HUES64 (cell line): ENCODE measurements at regions not wholly inside any gene's neighbourhood (a gene's known extent, or its start where the extent isn't known, plus 50 kb on each side); places are given as distances from the start of the nearest gene placed in this dataset.

Source experiments
- H3K27ac ChIP-seq: 2 replicates; pipeline ENCODE4 v1.7.0; 2013; ENCODE audit warnings: low read depth, low read length, inconsistent platforms
- H3K27me3 ChIP-seq: 2 replicates; pipeline ENCODE4 v1.6.1; 2013; ENCODE audit warnings: mild to moderate bottlenecking, low read length; ENCODE audit not compliant: insufficient read depth
- H3K36me3 ChIP-seq: 2 replicates; pipeline ENCODE4 v1.6.1; 2013; ENCODE audit warnings: mild to moderate bottlenecking, low read length; ENCODE audit not compliant: insufficient read depth
- H3K4me1 ChIP-seq: 2 replicates; pipeline ENCODE4 v1.6.1; 2013; ENCODE audit warnings: mild to moderate bottlenecking, low read length, moderate library complexity; ENCODE audit not compliant: insufficient read depth
- H3K4me3 ChIP-seq: 2 replicates; pipeline ENCODE4 v1.5.1; 2013; ENCODE audit warnings: mild to moderate bottlenecking, low read length, moderate library complexity
- H3K9ac ChIP-seq: 2 replicates; pipeline ENCODE4 v1.6.1; 2013; ENCODE audit warnings: mild to moderate bottlenecking, low read depth, low read length
- H3K9me3 ChIP-seq: 2 replicates; pipeline ENCODE4 v1.6.1; 2013; ENCODE audit warnings: low read depth, low read length; ENCODE audit not compliant: insufficient read depth
- WGBS: fragments of 150-250, 120-280 bp; methylation state at CpG from one replicate; pipeline ENCODE4 v1.1.7; 2013; ENCODE audit warnings: missing lambda C conversion rate; 5-methylcytosine and 5-hydroxymethylcytosine counted together

DNA sequence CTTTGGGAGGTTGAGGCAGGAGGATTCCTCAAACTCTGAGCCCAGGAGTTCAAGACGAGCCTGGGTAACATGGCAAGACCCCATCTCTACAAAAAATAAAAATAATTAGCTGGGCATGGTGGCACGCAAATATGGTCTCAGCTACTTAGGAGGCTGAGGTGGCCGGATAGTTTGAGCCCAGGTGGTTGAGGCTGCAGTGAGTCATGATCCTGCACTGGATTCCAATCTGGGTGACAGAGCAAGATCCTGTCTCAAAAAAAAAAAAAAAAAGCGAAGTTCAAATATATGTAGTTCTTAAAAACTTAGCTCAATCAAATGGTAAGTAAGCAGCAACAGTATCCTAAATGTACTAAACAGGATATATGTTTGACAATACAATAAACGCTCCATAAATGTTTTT lies 85.5 kb upstream of the SSTR1 start:
- no peaks in the 10 kb centered on the region for H3K27me3 ChIP-seq
- no peak overlapping the region for H3K27ac ChIP-seq
- WGBS, result 90% methylated on average over 3 of the region's 5 CpGs
- no peaks in the 10 kb centered on the region for H3K9me3 ChIP-seq
- no peak overlapping the region for H3K4me3 ChIP-seq
- no peaks in the 10 kb centered on the region for H3K36me3 ChIP-seq
- H3K9ac ChIP-seq, result no peak overlapping the region
- peaks cover 13% of the 10 kb centered on the region; the same call in 1 of the 2 replicates for H3K4me1 ChIP-seq

DNA sequence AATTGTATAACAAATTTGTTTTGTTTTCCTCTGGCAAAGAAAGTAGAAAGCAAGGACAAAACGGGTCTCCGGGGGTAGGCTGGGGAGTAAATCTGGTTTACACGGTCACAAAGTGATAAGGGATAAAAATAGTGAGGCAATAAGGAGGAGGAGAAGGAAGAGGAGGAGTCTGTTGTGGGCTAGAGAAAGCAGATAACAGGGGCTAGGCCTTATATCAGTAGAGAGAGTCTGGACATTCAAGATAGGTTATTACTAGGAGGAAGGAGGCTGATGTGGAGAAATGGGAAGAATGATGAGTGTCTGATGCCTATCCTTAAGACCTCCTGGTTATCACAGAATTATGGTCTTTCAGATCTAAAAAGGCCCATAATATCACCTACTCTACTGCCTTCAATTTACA lies 83.2 kb upstream of the SSTR1 start:
- no peak overlapping the region for H3K27ac ChIP-seq
- WGBS, result 85% methylated on average over 3 of the region's 3 CpGs
- H3K9me3 ChIP-seq, result no peaks in the 10 kb centered on the region
- H3K36me3 ChIP-seq, result no peaks in the 10 kb centered on the region
- peaks cover 19% of the 10 kb centered on the region; the same call in 1 of the 2 replicates for H3K4me1 ChIP-seq
- no peak overlapping the region for H3K4me3 ChIP-seq
- no peaks in the 10 kb centered on the region for H3K27me3 ChIP-seq
- H3K9ac ChIP-seq, result no peak overlapping the region

DNA sequence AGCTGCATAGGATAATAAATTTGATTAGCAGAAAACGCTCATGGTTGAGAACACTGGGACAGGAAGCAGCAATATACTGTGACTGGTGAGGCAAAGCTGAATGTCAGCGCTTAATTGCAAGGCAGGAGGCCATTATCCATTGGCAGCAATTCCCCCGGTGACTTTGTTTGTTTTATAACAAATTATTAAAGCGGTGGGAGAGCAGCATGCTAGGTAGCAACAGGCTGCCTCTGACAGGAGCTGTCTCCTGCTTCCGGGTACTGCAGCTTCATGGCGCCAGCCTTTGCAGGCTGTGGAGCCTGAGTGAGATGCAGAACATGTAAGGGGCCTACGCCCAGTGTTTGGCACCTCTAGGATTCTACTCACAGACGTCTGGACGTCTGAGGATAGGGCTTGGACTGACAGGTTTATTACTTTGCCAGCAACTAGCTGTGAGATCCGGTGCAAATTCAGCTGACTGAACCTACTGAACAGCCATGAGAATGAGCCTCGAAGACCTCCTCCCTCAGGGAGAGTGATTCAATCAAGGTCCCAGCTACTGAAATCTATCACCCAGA lies 82.1 kb upstream of the SSTR1 start:
- WGBS, result 89% methylated on average over 11 of the region's 11 CpGs
- Histone ChIP-seq H3K27me3 (no peaks in the 10 kb centered on the region), H3K4me1 (peaks cover 17% of the 10 kb centered on the region; the same call in 1 of the 2 replicates), H3K27ac (no peak overlapping the region), H3K36me3 (no peaks in the 10 kb centered on the region), H3K4me3 (no peak overlapping the region), H3K9me3 (no peaks in the 10 kb centered on the region), H3K9ac (no peak overlapping the region)

DNA sequence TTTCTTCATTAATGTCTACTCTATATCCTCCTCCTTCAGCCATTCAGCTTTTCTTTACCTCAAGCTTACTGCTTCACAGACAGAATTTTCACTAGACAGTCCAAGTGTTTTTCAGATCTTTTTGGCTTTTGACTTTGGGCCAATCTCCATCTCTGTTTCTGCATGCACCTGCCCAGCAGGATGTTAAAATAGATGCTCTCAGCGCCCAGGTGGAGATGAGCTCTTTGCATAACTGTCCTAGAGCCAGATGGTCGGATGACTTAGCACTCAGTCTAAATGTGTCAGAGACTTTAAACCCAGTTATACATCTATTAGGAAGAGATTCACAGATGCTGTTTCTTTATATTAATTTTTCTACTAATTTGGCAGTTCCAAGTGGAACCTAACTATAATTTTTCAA lies 80.3 kb upstream of the SSTR1 start:
- Histone ChIP-seq H3K27me3 (no peaks in the 10 kb centered on the region), H3K4me1 (peaks cover 12% of the 10 kb centered on the region; the same call in 1 of the 2 replicates), H3K9ac (no peak overlapping the region), H3K4me3 (no peak overlapping the region), H3K9me3 (no peaks in the 10 kb centered on the region), H3K36me3 (no peaks in the 10 kb centered on the region), H3K27ac (no peak overlapping the region)
- 82% methylated on average over 2 of the region's 2 CpGs for WGBS

DNA sequence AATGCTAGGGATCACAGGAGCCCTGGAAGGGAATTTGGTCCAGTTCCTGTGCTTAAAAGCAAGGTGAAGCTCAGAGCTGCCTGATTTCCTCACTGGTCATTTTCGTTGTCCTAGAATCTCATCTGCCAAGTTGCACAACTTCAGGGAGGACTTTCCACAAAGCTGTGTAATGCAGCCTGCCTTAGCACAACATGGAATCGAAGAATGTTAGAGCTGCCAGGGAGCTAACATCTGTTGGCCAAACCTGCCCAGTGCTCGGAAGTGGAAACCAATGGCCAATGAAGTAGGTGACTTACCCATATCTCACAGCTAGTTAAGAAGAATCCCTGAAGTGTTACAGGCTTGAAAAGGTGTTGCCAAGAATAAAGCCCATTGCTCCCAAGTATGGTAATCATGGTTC lies 79.9 kb upstream of the SSTR1 start:
- Histone ChIP-seq H3K36me3 (no peaks in the 10 kb centered on the region), H3K9me3 (no peaks in the 10 kb centered on the region), H3K27me3 (no peaks in the 10 kb centered on the region), H3K9ac (no peak overlapping the region), H3K4me3 (no peak overlapping the region), H3K4me1 (peaks cover 12% of the 10 kb centered on the region; the same call in 1 of the 2 replicates), H3K27ac (no peak overlapping the region)
- WGBS, result 92% methylated on average over 3 of the region's 3 CpGs

DNA sequence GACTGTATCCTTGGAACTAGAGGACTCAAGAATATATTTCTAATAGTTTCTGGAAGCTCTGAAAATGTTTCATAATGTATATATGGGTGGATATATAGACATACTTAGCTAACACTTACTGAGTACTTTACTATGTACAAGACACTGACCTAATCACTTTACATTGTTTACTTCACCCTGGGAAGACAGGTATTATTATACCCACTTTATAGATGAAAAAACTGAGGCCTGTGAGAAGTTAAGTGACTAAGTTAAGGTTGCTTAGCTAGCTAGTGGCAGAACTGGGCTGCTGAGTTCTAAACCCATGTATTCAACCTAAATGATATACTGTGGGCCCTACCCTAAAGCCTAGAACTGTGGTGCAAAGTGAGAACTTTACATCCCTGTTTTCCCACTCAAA lies 79.1 kb upstream of the SSTR1 start:
- Histone ChIP-seq H3K4me1 (peaks cover 11% of the 10 kb centered on the region; the same call in 1 of the 2 replicates), H3K9ac (no peak overlapping the region), H3K36me3 (no peaks in the 10 kb centered on the region), H3K27ac (no peak overlapping the region), H3K9me3 (no peaks in the 10 kb centered on the region), H3K27me3 (no peaks in the 10 kb centered on the region), H3K4me3 (no peak overlapping the region)

DNA sequence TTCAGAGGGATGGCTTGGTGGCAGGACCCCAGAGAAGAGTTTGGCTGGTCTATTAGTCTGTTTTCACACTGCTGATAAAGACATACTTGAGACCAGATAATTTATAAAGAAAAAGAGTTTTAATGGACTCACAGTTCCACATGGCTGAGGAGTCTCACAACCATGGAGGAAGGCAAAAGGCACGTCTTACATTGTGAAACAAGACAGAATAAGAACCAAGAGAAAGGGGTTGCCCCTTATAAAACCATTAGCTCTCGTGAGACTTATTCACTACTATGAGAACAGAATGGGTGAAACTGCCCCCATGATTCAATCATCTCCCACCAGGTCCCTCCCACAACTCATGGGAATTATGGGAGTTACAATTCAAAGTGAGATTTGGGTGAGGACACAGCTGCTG lies 78.5 kb upstream of the SSTR1 start:
- Histone ChIP-seq H3K4me1 (peaks cover 6% of the 10 kb centered on the region; the same call in 1 of the 2 replicates), H3K9me3 (no peaks in the 10 kb centered on the region), H3K27ac (no peak overlapping the region), H3K27me3 (no peaks in the 10 kb centered on the region), H3K36me3 (no peaks in the 10 kb centered on the region), H3K4me3 (no peak overlapping the region), H3K9ac (no peak overlapping the region)
- 86% methylated on average over 2 of the region's 2 CpGs for WGBS

DNA sequence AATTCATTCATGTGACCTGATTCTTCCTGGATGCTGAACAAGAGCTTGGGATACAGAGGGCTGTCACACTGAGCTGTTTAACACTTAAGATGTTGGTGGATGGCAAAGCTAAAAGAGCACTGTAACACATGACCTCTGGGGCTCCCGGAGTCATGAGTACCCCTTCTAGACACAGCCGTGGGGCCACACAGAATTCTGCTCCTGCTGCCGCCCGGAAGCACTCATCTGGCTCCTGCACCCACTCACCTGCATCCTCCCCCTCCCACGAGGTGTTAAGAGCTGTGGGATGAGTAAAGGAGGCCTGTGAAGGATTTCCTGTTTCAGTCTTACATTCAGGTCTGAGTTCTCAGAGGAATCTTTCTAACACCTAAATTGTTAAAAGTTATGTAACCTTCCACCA lies 78.0 kb upstream of the SSTR1 start:
- WGBS, result 94% methylated on average over 2 of the region's 5 CpGs
- Histone ChIP-seq H3K9me3 (no peaks in the 10 kb centered on the region), H3K4me1 (peaks cover 6% of the 10 kb centered on the region; the same call in 1 of the 2 replicates), H3K36me3 (no peaks in the 10 kb centered on the region), H3K27ac (no peak overlapping the region), H3K27me3 (no peaks in the 10 kb centered on the region), H3K9ac (no peak overlapping the region), H3K4me3 (no peak overlapping the region)

DNA sequence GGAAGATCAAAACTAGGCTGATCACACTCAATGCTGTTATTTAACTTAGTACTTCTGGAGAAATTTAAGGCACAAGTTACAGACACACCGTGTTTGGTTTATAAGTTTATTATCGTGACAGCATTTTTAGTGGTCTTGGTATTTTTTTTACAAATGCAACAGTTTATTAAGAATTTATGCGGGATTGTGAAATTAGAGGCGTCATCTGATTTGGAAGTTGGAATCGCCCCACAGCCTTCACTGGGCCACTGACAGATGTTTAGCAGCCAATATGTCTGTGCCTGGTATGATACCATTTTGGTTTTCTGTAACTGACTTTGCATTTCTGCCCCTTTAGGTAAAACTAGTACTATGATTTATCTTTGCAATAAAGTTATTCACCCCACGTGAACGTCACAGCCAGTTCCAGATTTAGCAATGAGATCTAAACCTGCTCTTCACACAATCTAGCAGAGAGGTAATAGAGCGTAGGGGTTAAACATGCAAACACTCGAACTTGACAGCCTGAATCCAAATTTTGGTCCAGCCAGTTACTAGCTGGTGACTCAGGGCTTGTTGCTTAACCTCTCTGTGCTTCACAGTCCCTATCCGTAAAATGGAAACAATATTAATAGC lies 73.2 kb upstream of the SSTR1 start:
- Histone ChIP-seq H3K9me3 (no peaks in the 10 kb centered on the region), H3K4me3 (no peak overlapping the region), H3K9ac (no peak overlapping the region), H3K36me3 (no peaks in the 10 kb centered on the region), H3K27me3 (no peaks in the 10 kb centered on the region), H3K27ac (no peak overlapping the region), H3K4me1 (peaks cover 3% of the 10 kb centered on the region; the same call in 1 of the 2 replicates)
- WGBS, result 96% methylated on average over 10 of the region's 10 CpGs

DNA sequence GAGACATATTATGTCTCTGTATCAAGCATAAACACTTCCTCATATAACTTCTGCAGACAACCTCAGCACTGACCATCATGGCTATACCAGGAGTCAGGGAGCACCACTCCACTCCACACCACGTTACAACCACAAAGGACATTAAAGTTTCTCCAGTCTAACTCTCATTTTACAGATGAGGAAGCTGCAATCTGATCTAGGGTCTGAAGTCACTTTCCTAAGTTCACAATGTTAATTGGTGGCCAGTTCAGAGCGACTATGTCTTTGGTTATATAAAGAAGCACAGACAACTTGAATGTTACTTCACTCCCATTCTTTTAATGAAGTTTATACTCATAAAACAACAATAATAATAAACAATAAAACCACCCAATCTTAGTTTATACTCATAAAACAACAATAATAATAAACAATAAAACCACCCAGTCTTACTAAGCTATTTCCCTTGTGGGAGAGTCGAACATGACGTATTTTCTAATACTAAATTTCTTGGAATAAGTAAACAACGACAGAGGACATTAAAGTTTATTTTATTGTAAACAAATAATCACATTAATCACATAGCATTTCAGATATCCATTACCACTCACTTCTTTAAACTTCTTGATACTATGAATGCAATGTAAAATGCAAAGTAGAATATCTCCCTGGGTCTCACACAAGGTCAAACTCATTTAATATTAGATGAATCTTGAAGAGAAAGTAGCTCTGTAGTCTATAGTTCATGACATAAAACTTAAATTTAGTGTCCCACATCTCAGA lies 72.4 kb upstream of the SSTR1 start:
- Histone ChIP-seq H3K36me3 (no peaks in the 10 kb centered on the region), H3K9me3 (no peaks in the 10 kb centered on the region), H3K9ac (no peak overlapping the region), H3K27me3 (no peaks in the 10 kb centered on the region), H3K4me1 (peaks cover 3% of the 10 kb centered on the region; the same call in 1 of the 2 replicates), H3K27ac (no peak overlapping the region), H3K4me3 (no peak overlapping the region)
- WGBS, result 98% methylated on average over 4 of the region's 5 CpGs

DNA sequence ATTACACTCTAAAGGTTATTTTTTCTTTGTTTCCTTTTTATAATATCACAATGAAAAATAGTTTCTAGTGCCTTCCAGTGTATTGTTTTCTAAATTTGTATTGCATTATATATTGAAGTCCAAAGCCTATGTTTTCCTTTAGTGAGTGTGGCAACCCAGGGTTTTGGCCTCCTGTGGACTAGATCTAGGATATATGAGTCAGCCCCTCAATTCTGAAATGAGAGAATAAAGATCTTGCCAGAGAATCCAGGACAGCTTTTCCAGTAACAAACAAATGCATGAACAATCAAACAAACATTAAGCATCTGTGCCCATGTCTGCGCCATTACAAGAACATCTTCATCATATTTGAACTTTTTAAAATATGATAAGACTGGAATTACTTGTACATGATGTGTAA lies 70.7 kb upstream of the SSTR1 start:
- no peak overlapping the region for H3K4me3 ChIP-seq
- H3K27ac ChIP-seq, result no peak overlapping the region
- H3K36me3 ChIP-seq, result no peaks in the 10 kb centered on the region
- 100% methylated on average over 1 of the region's 1 CpG for WGBS
- H3K4me1 ChIP-seq, result peaks cover 3% of the 10 kb centered on the region; the same call in 1 of the 2 replicates
- H3K9ac ChIP-seq, result no peak overlapping the region
- no peaks in the 10 kb centered on the region for H3K9me3 ChIP-seq
- no peaks in the 10 kb centered on the region for H3K27me3 ChIP-seq
